NT2/D1 (cell line): ENCODE measurements at regions not wholly inside any gene's neighbourhood (a gene's known extent, or its start where the extent isn't known, plus 50 kb on each side); places are given as distances from the start of the nearest gene placed in this dataset.

Experiments used
- SUZ12 ChIP-seq: IDR thresholded peaks from 2 replicates; pipeline ENCODE4 v1.6.1; 2011; ENCODE audit not compliant: insufficient read length, insufficient read depth; ENCODE audit errors: extremely low read depth
- ZNF274 ChIP-seq: IDR thresholded peaks from 2 replicates; pipeline ENCODE4 v1.6.1; 2011; ENCODE audit warnings: mild to moderate bottlenecking, low read depth, low read length

GRCh38 chr4:24659241-24659961 is 75.0 kb upstream of the DHX15 start:
- no peak for TF ChIP-seq SUZ12
- no peak for TF ChIP-seq ZNF274
